ENCODE measurements at regions not wholly inside any gene's neighbourhood (a gene's known extent, or its start where the extent isn't known, plus 50 kb on each side); places are given as distances from the start of the nearest gene placed in this dataset.

GRCh38 chr13:90107661-90108060 is 1239.8 kb upstream of the MIR17HG start:
- Histone ChIP-seq H3F3A (ENCODE audit: insufficient read depth, low read depth) (no peaks in the 10 kb centered on the region; the same call in 1 of the 2 replicates), H3K27ac (no peak overlapping the region), H3K79me2 (ENCODE audit: low read depth) (no peaks in the 10 kb centered on the region), H3K4me3 (no peak overlapping the region), H3K36me3 (ENCODE audit: low read depth) (no peaks in the 10 kb centered on the region), H3K4me2 (no peak overlapping the region), H3K4me1 (replicated peaks; ENCODE audit: insufficient read depth) (0 out of 2 replicates have a peak, but pooled peaks cover 12% of the 10 kb centered on the region), H2AFZ (no peak overlapping the region), H3K9me3 (ENCODE audit: insufficient read depth, low read depth) (no peaks in the 10 kb centered on the region), H4K20me1 (ENCODE audit: insufficient read depth) (no peaks in the 10 kb centered on the region), H3K27me3 (ENCODE audit: insufficient read depth, low read depth) (no peaks in the 10 kb centered on the region), H3K9me2 (ENCODE audit: insufficient read depth) (no peaks in the 10 kb centered on the region)
- TF ChIP-seq EZH2 (IDR thresholded peaks at IDR 0.05; ENCODE audit: low read depth): no peak
- no peak for TF ChIP-seq CTCF (conservative IDR thresholded peaks at IDR 0.05)
- CTCF ChIA-PET: no interaction called here
- no peak for DNase-seq
- BruUV-seq (replicated peaks): no TSS peak
- POLR2A ChIA-PET (ENCODE audit: unreplicated experiment): no interaction called here
- intact Hi-C loops (cut with micrococcal nuclease; ENCODE audit: unreplicated experiment): no loop called here

GRCh38 chr13:90108547-90108946 is 1238.9 kb upstream of the MIR17HG start:
- TF ChIP-seq EZH2 (IDR thresholded peaks at IDR 0.05; ENCODE audit: low read depth): no peak
- TF ChIP-seq CTCF (conservative IDR thresholded peaks at IDR 0.05): no peak
- H3K36me3 ChIP-seq (ENCODE audit: low read depth): no peaks in the 10 kb centered on the region
- ChIA-PET POLR2A (ENCODE audit: unreplicated experiment) (no interaction called here), CTCF (no interaction called here)
- no peak overlapping the region for H3K4me2 ChIP-seq
- no peaks in the 10 kb centered on the region for H3K27me3 ChIP-seq (ENCODE audit: insufficient read depth, low read depth)
- intact Hi-C loops (cut with micrococcal nuclease; ENCODE audit: unreplicated experiment): no loop called here
- DNase-seq: no peak
- no peak overlapping the region for H2AFZ ChIP-seq
- no peaks in the 10 kb centered on the region; the same call in 1 of the 2 replicates for H3F3A ChIP-seq (ENCODE audit: insufficient read depth, low read depth)
- BruUV-seq (replicated peaks): no TSS peak
- H3K4me1 ChIP-seq (replicated peaks; ENCODE audit: insufficient read depth): 0 out of 2 replicates have a peak, but pooled peaks cover 12% of the 10 kb centered on the region
- no peaks in the 10 kb centered on the region for H3K79me2 ChIP-seq (ENCODE audit: low read depth)
- no peaks in the 10 kb centered on the region for H4K20me1 ChIP-seq (ENCODE audit: insufficient read depth)
- no peak overlapping the region for H3K27ac ChIP-seq
- no peak overlapping the region for H3K4me3 ChIP-seq
- no peaks in the 10 kb centered on the region for H3K9me3 ChIP-seq (ENCODE audit: insufficient read depth, low read depth)
- H3K9me2 ChIP-seq (ENCODE audit: insufficient read depth): no peaks in the 10 kb centered on the region

- Histone ChIP-seq H3K4me1 (replicated peaks; ENCODE audit: insufficient read depth) (no peaks in the 10 kb centered on the region), H3K79me2 (ENCODE audit: low read depth) (no peaks in the 10 kb centered on the region), H3K27me3 (ENCODE audit: insufficient read depth, low read depth) (no peaks in the 10 kb centered on the region), H3K9me2 (ENCODE audit: insufficient read depth) (no peaks in the 10 kb centered on the region), H3K36me3 (ENCODE audit: low read depth) (no peaks in the 10 kb centered on the region), H3K9me3 (ENCODE audit: insufficient read depth, low read depth) (no peaks in the 10 kb centered on the region), H2AFZ (no peak overlapping the region), H3K4me2 (no peak overlapping the region), H4K20me1 (ENCODE audit: insufficient read depth) (no peaks in the 10 kb centered on the region), H3K4me3 (no peak overlapping the region), H3F3A (ENCODE audit: insufficient read depth, low read depth) (no peaks in the 10 kb centered on the region; the same call in 1 of the 2 replicates), H3K27ac (no peak overlapping the region)
- POLR2A ChIA-PET (ENCODE audit: unreplicated experiment): interaction anchor here (0.6 kb wide), 1 partner anchor 17 kb away, joined by 3 read pairs; no protein-coding TSS in a partner anchor
- BruUV-seq (replicated peaks): no TSS peak
- DNase-seq: no peak
- CTCF ChIA-PET: no interaction called here
- intact Hi-C loops (cut with micrococcal nuclease; ENCODE audit: unreplicated experiment): no loop called here
- no peak for TF ChIP-seq CTCF (conservative IDR thresholded peaks at IDR 0.05)
- no peak for TF ChIP-seq EZH2 (IDR thresholded peaks at IDR 0.05; ENCODE audit: low read depth)
Observed at GRCh38 chr13:90116121-90116520, 1231.4 kb upstream of the MIR17HG start.
